GM12872 (cell line): ENCODE measurements at regions not wholly inside any gene's neighbourhood (a gene's known extent, or its start where the extent isn't known, plus 50 kb on each side); places are given as distances from the start of the nearest gene placed in this dataset.

Experiments used
- TF ChIP-seq, protein P1 (sequence below): IDR thresholded peaks from 3 replicates; pipeline ENCODE4 v1.5.1; 2011; ENCODE audit warnings: low read depth, mild to moderate bottlenecking, low read length, moderate library complexity; ENCODE audit not compliant: insufficient read depth

DNA sequence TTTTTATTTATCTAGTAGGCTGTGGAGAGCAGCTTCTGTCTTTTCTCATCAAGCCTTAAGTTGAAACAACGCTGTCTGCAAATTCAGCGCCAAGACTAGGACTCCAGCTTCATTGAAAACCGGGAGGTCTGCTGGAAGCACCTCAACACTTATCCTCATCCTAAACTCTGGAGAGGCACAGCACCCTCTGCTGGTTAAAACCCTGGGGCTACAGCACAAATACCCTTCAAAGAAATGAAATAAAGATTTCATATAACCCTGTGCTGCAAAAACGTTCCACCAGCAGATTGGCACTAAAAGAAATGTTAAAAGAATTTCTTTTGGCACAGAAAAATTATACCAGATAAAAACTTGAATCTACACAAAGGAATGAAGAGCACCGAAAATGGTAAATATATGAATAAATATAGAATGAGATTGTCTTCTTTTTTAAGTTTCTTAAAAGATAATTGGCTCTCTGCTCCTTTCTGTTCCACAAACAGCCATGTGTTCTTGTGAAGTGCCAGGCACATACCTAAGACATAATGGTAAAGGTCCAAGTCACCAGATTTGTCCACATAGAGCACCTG, 227.7 kb upstream of the SAMSN1 start:
- TF ChIP-seq, protein P1, sequence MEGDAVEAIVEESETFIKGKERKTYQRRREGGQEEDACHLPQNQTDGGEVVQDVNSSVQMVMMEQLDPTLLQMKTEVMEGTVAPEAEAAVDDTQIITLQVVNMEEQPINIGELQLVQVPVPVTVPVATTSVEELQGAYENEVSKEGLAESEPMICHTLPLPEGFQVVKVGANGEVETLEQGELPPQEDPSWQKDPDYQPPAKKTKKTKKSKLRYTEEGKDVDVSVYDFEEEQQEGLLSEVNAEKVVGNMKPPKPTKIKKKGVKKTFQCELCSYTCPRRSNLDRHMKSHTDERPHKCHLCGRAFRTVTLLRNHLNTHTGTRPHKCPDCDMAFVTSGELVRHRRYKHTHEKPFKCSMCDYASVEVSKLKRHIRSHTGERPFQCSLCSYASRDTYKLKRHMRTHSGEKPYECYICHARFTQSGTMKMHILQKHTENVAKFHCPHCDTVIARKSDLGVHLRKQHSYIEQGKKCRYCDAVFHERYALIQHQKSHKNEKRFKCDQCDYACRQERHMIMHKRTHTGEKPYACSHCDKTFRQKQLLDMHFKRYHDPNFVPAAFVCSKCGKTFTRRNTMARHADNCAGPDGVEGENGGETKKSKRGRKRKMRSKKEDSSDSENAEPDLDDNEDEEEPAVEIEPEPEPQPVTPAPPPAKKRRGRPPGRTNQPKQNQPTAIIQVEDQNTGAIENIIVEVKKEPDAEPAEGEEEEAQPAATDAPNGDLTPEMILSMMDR = peak; percentile 70

DNA sequence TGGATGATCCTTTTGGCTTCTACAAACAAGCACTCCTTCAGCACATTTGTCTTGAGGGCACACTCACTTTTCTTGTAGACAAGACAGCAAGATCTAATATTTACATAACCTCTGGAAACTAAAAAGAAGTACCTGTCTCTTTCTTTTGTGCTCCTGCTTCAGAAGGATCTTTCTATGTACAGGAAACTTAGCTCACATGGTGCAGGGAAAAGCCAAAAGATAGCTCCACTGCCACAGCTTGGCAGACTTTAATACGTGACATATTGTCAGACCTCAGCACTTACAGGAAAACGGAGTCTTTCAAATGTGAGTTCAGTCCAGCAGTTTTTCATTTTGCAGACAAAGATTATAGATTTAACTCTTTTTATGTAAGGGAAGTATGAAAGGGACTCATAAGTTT, 225.5 kb upstream of the SAMSN1 start:
- TF ChIP-seq, protein P1 = no peak

DNA sequence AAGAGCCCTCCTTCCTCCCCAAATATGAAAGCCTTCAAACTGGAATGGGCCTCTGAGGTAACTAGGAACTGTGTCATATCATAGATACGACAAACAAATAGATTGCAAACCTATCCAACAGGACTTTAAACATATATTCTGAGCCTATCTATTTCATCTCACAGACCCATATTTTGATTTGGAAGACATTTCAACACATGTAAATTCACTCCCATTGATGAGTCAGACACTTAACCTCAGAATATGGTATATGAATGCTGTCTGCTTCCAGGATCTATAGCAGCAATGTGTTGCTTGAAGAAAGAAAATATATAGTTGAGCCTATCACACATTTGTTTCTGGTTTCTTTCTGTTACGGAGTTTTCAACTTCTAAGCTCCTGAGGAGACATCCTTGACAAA, 221.9 kb upstream of the SAMSN1 start:
- TF ChIP-seq, protein P1 = no peak

DNA sequence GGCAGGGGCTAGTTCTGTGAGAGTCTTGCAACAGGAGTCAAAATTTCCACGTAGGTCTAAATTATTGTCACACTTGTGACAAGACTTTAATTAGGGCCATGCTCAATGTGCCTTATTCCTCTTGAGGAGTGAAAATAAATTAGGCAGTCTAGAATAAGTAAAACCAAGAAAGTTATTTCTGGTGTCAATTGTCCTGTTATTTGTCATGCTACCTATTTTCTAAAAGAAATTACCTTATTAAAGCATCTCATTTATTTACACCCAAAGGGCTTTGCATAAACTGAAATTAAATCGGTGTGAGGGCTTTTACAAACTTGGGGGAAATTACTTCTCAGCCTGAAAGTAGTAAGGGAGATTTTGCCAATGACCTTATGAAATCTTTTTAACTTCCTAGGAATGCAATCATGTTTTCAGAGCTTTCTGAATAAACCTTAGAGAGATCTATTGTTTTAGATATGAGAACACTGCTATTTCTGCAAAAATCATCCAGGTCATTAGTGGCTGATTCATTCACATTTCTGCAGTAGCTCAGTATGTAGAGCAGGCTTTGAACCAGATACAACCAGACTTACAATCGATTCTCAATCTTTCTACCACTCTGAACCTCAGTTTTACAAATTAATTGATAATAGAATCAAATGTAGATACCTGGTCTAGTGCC, 221.2 kb upstream of the SAMSN1 start:
- TF ChIP-seq, protein P1 = no peak

DNA sequence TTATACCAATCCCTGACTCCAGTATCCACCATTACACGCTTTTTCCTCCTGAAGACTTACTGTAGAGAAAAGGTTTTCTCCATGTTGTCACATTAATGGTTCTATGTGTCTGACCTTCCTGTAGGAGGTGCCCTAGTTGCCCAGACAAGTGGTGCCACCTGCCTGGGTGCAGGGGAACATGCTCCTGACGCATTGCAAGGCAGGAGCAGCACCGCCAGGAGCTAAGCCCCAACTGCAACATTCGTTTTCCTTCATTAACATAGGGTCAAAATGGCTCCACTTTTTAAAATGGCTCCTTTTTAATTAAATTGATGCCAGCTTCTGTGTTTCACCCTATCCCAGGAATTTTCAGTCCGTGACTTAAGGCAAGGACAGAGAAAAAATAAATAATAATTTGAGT, 220.1 kb upstream of the SAMSN1 start:
- TF ChIP-seq, protein P1 = 0 out of 3 replicates have a peak, but pooled peaks have one; percentile 13

DNA sequence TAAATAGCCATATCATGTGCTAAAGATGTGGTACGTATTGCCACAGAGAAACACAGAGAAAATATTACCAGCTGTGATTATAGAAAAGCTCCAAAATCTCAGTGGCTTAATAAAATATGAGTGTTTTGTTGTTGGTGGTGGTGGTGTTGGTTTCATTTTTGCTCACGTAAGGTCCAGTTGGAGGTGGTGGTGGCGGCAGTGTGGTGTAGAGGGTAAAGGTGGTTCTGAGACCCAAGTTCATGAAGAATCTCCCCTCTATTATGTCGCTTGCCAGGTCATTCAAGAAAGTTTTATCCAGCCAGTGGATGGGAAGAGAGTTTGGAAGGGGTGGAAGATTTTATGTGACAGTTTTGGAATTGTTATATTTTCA, 217.6 kb upstream of the SAMSN1 start:
- TF ChIP-seq, protein P1 = no peak

DNA sequence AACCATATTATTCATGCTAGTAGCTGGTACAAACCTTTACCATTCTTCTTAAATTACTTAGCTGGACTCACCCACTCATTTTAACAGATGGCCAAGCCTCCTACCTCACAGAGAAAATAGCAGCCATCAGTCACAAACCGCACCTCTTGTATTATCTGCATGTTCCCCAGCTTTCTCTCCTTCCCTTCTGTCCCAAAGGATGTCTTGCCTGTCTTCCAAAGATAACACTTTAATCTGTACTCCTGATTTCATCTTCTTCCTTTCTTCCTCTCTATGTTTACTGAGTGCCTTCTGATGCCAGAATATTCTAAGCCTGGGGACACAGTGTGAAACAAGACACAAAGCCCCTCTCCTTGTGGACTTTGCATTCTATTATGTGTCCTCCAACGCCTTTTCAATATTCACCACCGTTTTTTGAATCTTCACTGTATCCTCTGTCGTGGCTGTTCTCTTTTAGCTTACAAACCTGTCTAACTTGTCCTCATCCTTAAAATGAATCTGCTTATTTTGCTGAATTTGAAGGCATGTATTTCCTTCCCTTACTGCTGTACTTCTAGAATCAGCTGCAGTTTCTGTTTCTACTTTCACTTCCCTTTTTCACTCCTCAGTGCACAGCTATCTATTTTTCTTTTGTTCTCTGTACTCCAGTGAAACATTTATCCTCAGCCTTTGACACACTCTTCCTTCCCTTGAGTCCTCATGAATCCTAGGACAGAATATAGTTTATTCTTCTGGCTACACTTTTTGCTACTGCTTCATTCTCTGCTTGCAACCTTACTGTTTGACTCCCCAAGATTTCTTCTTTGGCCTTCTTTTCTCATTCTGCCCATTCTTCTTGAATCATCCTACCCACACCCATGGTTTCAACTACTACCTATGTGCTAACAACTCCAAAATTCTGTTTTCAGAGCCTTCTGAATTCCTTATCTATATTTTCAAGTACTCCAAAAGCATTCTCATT, 216.9 kb upstream of the SAMSN1 start:
- TF ChIP-seq, protein P1 = no peak
